Astrocyte (in vitro differentiated cells and primary cell): ENCODE measurements at regions not wholly inside any gene's neighbourhood (a gene's known extent, or its start where the extent isn't known, plus 50 kb on each side); places are given as distances from the start of the nearest gene placed in this dataset.
"Not testable (repeated sequence)": the region's sequence is repeated elsewhere in the genome, so short reads cannot be mapped to it uniquely, and the experiment has no call there.

Experiments used
- DNase-seq: peaks from one replicate; pipeline ENCODE4 v3.0.0-alpha.2; 2010; ENCODE audit warnings: low read depth
- FAIRE-seq: peaks from 2 replicates; lab custom pipeline; 2011; peaks lifted over from hg19 to GRCh38; lab: Jason Lieb, UNC
- H2AFZ ChIP-seq: 2 replicates; pipeline ENCODE4 v1.6.0; 2012; ENCODE audit warnings: low read depth, low read length, inconsistent platforms
- H3K27ac ChIP-seq: 2 replicates; pipeline ENCODE4 v1.5.1; 2011; ENCODE audit warnings: low read depth, low read length, inconsistent platforms
- H3K27me3 ChIP-seq: 2 replicates; pipeline ENCODE4 v1.6.0; 2011; ENCODE audit warnings: low read length, inconsistent platforms; ENCODE audit not compliant: insufficient read depth
- H3K36me3 ChIP-seq: 2 replicates; pipeline ENCODE4 v1.5.1; 2011; ENCODE audit warnings: low read length, inconsistent platforms; ENCODE audit not compliant: insufficient read depth
- H3K4me1 ChIP-seq: 2 replicates; pipeline ENCODE4 v1.5.1; 2011; ENCODE audit warnings: low read length, inconsistent platforms; ENCODE audit not compliant: insufficient read depth
- H3K4me2 ChIP-seq: 2 replicates; pipeline ENCODE4 v1.6.0; 2012; ENCODE audit warnings: low read length, inconsistent platforms
- H3K4me3 ChIP-seq: 2 replicates; pipeline ENCODE4 v1.5.1; 2011; ENCODE audit warnings: low read depth, mild to moderate bottlenecking, low read length, inconsistent platforms; ENCODE audit not compliant: insufficient read depth
- H3K79me2 ChIP-seq: 2 replicates; pipeline ENCODE4 v1.6.0; 2012; ENCODE audit warnings: mild to moderate bottlenecking, low read length, inconsistent platforms; ENCODE audit not compliant: insufficient read depth
- H3K9ac ChIP-seq: 2 replicates; pipeline ENCODE4 v1.6.0; 2012; ENCODE audit warnings: mild to moderate bottlenecking, low read length, inconsistent platforms
- H3K9me3 ChIP-seq: 2 replicates; pipeline ENCODE4 v1.5.1; 2012; ENCODE audit warnings: low read depth, mild to moderate bottlenecking, low read length, inconsistent platforms; ENCODE audit not compliant: insufficient read depth
- H4K20me1 ChIP-seq: 2 replicates; pipeline ENCODE4 v1.6.0; 2012; ENCODE audit warnings: low read length, inconsistent platforms; ENCODE audit not compliant: insufficient read depth
- H3K27ac Mint-ChIP-seq: one replicate; pipeline ENCODE4 v1.8.0; 2021; ENCODE audit warnings: mild to moderate bottlenecking, mixed read lengths; ENCODE audit not compliant: unreplicated experiment
- H3K27me3 Mint-ChIP-seq: one replicate; pipeline ENCODE4 v1.8.0; 2021; ENCODE audit warnings: low read depth, mixed read lengths; ENCODE audit not compliant: unreplicated experiment
- H3K36me3 Mint-ChIP-seq: one replicate; pipeline ENCODE4 v1.8.0; 2021; ENCODE audit warnings: low read depth, mixed read lengths; ENCODE audit not compliant: unreplicated experiment
- H3K4me1 Mint-ChIP-seq: one replicate; pipeline ENCODE4 v1.8.0; 2021; ENCODE audit warnings: low read depth, mixed read lengths; ENCODE audit not compliant: unreplicated experiment
- H3K4me3 Mint-ChIP-seq: one replicate; pipeline ENCODE4 v1.8.0; 2021; ENCODE audit warnings: mild to moderate bottlenecking, moderate library complexity, mixed read lengths; ENCODE audit not compliant: unreplicated experiment
- H3K9me3 Mint-ChIP-seq: one replicate; pipeline ENCODE4 v1.8.0; 2021; ENCODE audit warnings: mild to moderate bottlenecking, mixed read lengths; ENCODE audit not compliant: unreplicated experiment
- EZH2 ChIP-seq: IDR thresholded peaks from 2 replicates; pipeline ENCODE4 v1.6.1; 2012; ENCODE audit warnings: mild to moderate bottlenecking, low read length, inconsistent platforms; ENCODE audit not compliant: insufficient read depth
- TF ChIP-seq, protein P1 (sequence below): IDR thresholded peaks from 2 replicates; pipeline ENCODE4 v1.5.1; 2011; ENCODE audit warnings: low read depth, mild to moderate bottlenecking, inconsistent platforms, low read length, moderate library complexity; ENCODE audit not compliant: insufficient read depth

GRCh38 chr6:131336596-131336995, 201.3 kb downstream of the AKAP7 start:
- peaks cover 5% of the 10 kb centered on the region for H3K27me3 Mint-ChIP-seq
- DNase-seq (no peak), FAIRE-seq (no peak)
- no peak overlapping the region for H2AFZ ChIP-seq
- H3K27ac ChIP-seq: no peak overlapping the region
- H3K4me1 ChIP-seq: no peaks in the 10 kb centered on the region
- H3K4me2 ChIP-seq: no peak overlapping the region
- H3K27ac Mint-ChIP-seq: no peak overlapping the region
- no peaks in the 10 kb centered on the region for H3K36me3 ChIP-seq
- H3K4me3 ChIP-seq: no peak overlapping the region
- H3K4me1 Mint-ChIP-seq: no peaks in the 10 kb centered on the region
- no peaks in the 10 kb centered on the region for H4K20me1 ChIP-seq
- no peaks in the 10 kb centered on the region for H3K9me3 ChIP-seq
- no peaks in the 10 kb centered on the region for H3K79me2 ChIP-seq
- no peak for TF ChIP-seq EZH2
- TF ChIP-seq, protein P1, sequence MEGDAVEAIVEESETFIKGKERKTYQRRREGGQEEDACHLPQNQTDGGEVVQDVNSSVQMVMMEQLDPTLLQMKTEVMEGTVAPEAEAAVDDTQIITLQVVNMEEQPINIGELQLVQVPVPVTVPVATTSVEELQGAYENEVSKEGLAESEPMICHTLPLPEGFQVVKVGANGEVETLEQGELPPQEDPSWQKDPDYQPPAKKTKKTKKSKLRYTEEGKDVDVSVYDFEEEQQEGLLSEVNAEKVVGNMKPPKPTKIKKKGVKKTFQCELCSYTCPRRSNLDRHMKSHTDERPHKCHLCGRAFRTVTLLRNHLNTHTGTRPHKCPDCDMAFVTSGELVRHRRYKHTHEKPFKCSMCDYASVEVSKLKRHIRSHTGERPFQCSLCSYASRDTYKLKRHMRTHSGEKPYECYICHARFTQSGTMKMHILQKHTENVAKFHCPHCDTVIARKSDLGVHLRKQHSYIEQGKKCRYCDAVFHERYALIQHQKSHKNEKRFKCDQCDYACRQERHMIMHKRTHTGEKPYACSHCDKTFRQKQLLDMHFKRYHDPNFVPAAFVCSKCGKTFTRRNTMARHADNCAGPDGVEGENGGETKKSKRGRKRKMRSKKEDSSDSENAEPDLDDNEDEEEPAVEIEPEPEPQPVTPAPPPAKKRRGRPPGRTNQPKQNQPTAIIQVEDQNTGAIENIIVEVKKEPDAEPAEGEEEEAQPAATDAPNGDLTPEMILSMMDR: no peak
- no peaks in the 10 kb centered on the region for H3K36me3 Mint-ChIP-seq
- no peaks in the 10 kb centered on the region for H3K27me3 ChIP-seq
- H3K4me3 Mint-ChIP-seq: no peak overlapping the region
- no peaks in the 10 kb centered on the region for H3K9me3 Mint-ChIP-seq
- no peak overlapping the region for H3K9ac ChIP-seq

- H3K9me3 Mint-ChIP-seq, H3K4me3 ChIP-seq, H3K4me1 ChIP-seq, H2AFZ ChIP-seq, H4K20me1 ChIP-seq, H3K4me1 Mint-ChIP-seq, DNase-seq, H3K27me3 ChIP-seq, H3K36me3 ChIP-seq, H3K27ac ChIP-seq, FAIRE-seq, H3K9me3 ChIP-seq, H3K9ac ChIP-seq, H3K36me3 Mint-ChIP-seq, H3K79me2 ChIP-seq, H3K4me3 Mint-ChIP-seq, H3K27ac Mint-ChIP-seq, H3K27me3 Mint-ChIP-seq, H3K4me2 ChIP-seq: not testable (repeated sequence)
These were observed 211.6 kb downstream of the AKAP7 start for GRCh38 chr6:131346896-131347295.

DNA sequence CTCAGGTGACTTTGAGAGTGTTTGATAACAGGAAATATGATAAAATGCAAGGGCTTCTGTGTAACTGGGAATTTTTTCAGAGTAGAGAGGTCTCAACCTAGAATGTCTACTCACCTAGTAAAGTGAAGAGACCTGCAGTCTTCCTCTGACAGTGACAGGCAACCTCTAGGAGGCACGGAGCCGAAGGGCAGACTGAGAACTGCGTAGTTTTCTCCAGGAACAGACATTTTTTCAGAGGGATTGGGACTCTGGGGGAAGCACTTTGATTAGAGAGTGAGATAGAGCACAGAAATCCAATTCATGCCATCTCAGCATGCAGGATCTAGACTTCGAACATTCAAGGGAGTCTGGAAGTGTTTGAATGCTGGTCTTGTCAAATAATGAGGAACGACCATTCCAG, 213.3 kb downstream of the AKAP7 start:
- Mint-ChIP-seq H3K27ac (no peak overlapping the region), H3K9me3 (no peaks in the 10 kb centered on the region), H3K4me1 (peaks cover 1% of the 10 kb centered on the region), H3K4me3 (no peak overlapping the region), H3K36me3 (no peaks in the 10 kb centered on the region), H3K27me3 (peaks cover 6% of the 10 kb centered on the region)
- H3K9me3 ChIP-seq: no peaks in the 10 kb centered on the region
- H4K20me1 ChIP-seq: no peaks in the 10 kb centered on the region
- H3K79me2 ChIP-seq: no peaks in the 10 kb centered on the region
- no peaks in the 10 kb centered on the region for H3K27me3 ChIP-seq
- H3K9ac ChIP-seq: no peak overlapping the region
- no peak overlapping the region for H3K27ac ChIP-seq
- no peaks in the 10 kb centered on the region for H3K4me1 ChIP-seq
- H3K4me3 ChIP-seq: no peak overlapping the region
- FAIRE-seq (no peak), DNase-seq (no peak)
- H2AFZ ChIP-seq: no peak overlapping the region
- H3K36me3 ChIP-seq: no peaks in the 10 kb centered on the region
- H3K4me2 ChIP-seq: no peak overlapping the region
- TF ChIP-seq, protein P1: no peak
- no peak for TF ChIP-seq EZH2
